CD4-positive, alpha-beta T cell (primary cell): ENCODE measurements at regions not wholly inside any gene's neighbourhood (a gene's known extent, or its start where the extent isn't known, plus 50 kb on each side); places are given as distances from the start of the nearest gene placed in this dataset.

Experiments used
- ATAC-seq: fragments of 200-7000 bp; cut with Tn5 transposase; one replicate; pipeline ENCODE4 v1.10.0; 2022; ENCODE audit warnings: mild to moderate bottlenecking; ENCODE audit not compliant: poor library complexity
- CTCF ChIA-PET: fragments of 350-600 bp; sonication (Branson Sonifier 250); formaldehyde crosslinking; loops from one replicate; lab custom pipeline; 2021; ENCODE audit warnings: antibody characterized with exemption, inconsistent platforms; lab: Charles Lee
- POLR2A ChIA-PET: fragments of 350-600 bp; sonication (Branson Sonifier 250); formaldehyde crosslinking; loops from one replicate; lab custom pipeline; 2021; ENCODE audit warnings: antibody characterized with exemption, inconsistent platforms; lab: Charles Lee
- DNase-seq, 14 experiments: peaks; one replicate each; pipeline ENCODE4 v3.0.0-alpha.2; 2013 to 2020; ENCODE audit warnings: mixed read lengths in 2 of 14
- H3K27ac ChIP-seq, 2 donors: one replicate each; pipeline versions ENCODE4 v1.5.1 to v1.7.0; 2013; ENCODE audit warnings: low read length in 2 of 2, low read depth in 1 of 2, mild to moderate bottlenecking in 1 of 2
- H3K27me3 ChIP-seq, 2 experiments: 1 replicate in 1 of 2; 2 replicates in 1 of 2; pipeline versions ENCODE4 v1.6.1 to v1.7.0; 2013; ENCODE audit warnings: low read length in 2 of 2, control low read depth in 1 of 2, mild to moderate bottlenecking in 1 of 2, moderate library complexity in 1 of 2; ENCODE audit not compliant: insufficient read depth in 2 of 2, control insufficient read depth in 1 of 2
- H3K36me3 ChIP-seq: one replicate; pipeline ENCODE4 v1.6.1; 2013; ENCODE audit warnings: low read length, control low read depth; ENCODE audit not compliant: insufficient read depth
- H3K4me1 ChIP-seq: one replicate; pipeline ENCODE4 v1.6.1; 2013; ENCODE audit warnings: low read length, control low read depth; ENCODE audit not compliant: insufficient read depth
- H3K4me3 ChIP-seq: one replicate; pipeline ENCODE4 v1.5.1; 2013; ENCODE audit warnings: mild to moderate bottlenecking, low read length, moderate library complexity
- H3K9me3 ChIP-seq, 2 experiments: 1 replicate in 1 of 2; 2 replicates in 1 of 2; pipeline versions ENCODE4 v1.6.1 to v1.7.0; 2013; ENCODE audit warnings: low read length in 2 of 2, mild to moderate bottlenecking in 2 of 2, control low read depth in 1 of 2, moderate library complexity in 1 of 2; ENCODE audit not compliant: control insufficient read depth in 1 of 2, insufficient read depth in 1 of 2
- H3K27ac Mint-ChIP-seq: one replicate; pipeline ENCODE4 v1.8.0; 2020; ENCODE audit warnings: mixed read lengths
- H3K27me3 Mint-ChIP-seq: one replicate; pipeline ENCODE4 v1.8.0; 2021; ENCODE audit warnings: mixed read lengths
- H3K36me3 Mint-ChIP-seq: one replicate; pipeline ENCODE4 v1.8.0; 2021; ENCODE audit warnings: low read depth, mixed read lengths
- H3K4me1 Mint-ChIP-seq: one replicate; pipeline ENCODE4 v1.8.0; 2021; ENCODE audit warnings: low read depth, mixed read lengths
- H3K4me3 Mint-ChIP-seq: one replicate; pipeline ENCODE4 v1.8.0; 2020; ENCODE audit warnings: mild to moderate bottlenecking, mixed read lengths
- H3K9me3 Mint-ChIP-seq: one replicate; pipeline ENCODE4 v1.8.0; 2020; ENCODE audit warnings: mixed read lengths
- CTCF ChIP-seq: fragments of 200-600 bp; IDR thresholded peaks from one replicate; pipeline ENCODE4 v1.8.0; 2022; ENCODE audit warnings: antibody characterized with exemption, mild to moderate bottlenecking
- intact Hi-C, 2 experiments: fragments of 100-400 bp; cut with DNase I in 1 of 2; cut with micrococcal nuclease in 1 of 2; formaldehyde crosslinking; loops; one replicate each; pipeline versions ENCODE4 v1.15.1 to v1.9.0; 2023 to 2025; cut with DNase I, micrococcal nuclease

GRCh38 chr7:121587435-121587834, 191.3 kb upstream of the FAM3C start:
- no peak for TF ChIP-seq CTCF
- Mint-ChIP-seq H3K27ac (no peak overlapping the region), H3K27me3 (peaks cover 17% of the 10 kb centered on the region), H3K4me3 (no peak overlapping the region), H3K9me3 (no peaks in the 10 kb centered on the region), H3K4me1 (no peaks in the 10 kb centered on the region), H3K36me3 (no peaks in the 10 kb centered on the region)
- H3K27ac ChIP-seq = no peak overlapping the region
- POLR2A ChIA-PET = no interaction called here
- ATAC-seq = no peak
- DNase-seq = no peak
- CTCF ChIA-PET = no interaction called here
- no peaks in the 10 kb centered on the region for H3K9me3 ChIP-seq
- H3K27me3 ChIP-seq = peaks cover 0 to 3% of the 10 kb centered on the region in 2 experiments
- H3K4me1 ChIP-seq = no peaks in the 10 kb centered on the region
- intact Hi-C loops = no loop called here
- H3K4me3 ChIP-seq = no peak overlapping the region
- H3K36me3 ChIP-seq = no peaks in the 10 kb centered on the region

- no peaks in the 10 kb centered on the region for H3K36me3 Mint-ChIP-seq
- DNase-seq (no peak), ATAC-seq (no peak)
- intact Hi-C loops = no loop called here
- H3K4me3 ChIP-seq = no peak overlapping the region
- no peaks in the 10 kb centered on the region for H3K9me3 Mint-ChIP-seq
- no peaks in the 10 kb centered on the region for H3K36me3 ChIP-seq
- peaks cover 43% of the 10 kb centered on the region for H3K27me3 Mint-ChIP-seq
- peaks cover 5 to 12% of the 10 kb centered on the region in 2 experiments for H3K27me3 ChIP-seq
- TF ChIP-seq CTCF = no peak
- no peak overlapping the region for H3K4me3 Mint-ChIP-seq
- H3K4me1 ChIP-seq = no peaks in the 10 kb centered on the region
- ChIA-PET POLR2A (no interaction called here), CTCF (no interaction called here)
- no peak overlapping the region for H3K27ac Mint-ChIP-seq
- H3K9me3 ChIP-seq = no peaks in the 10 kb centered on the region
- H3K27ac ChIP-seq = no peak overlapping the region
- H3K4me1 Mint-ChIP-seq = no peaks in the 10 kb centered on the region
Observed at GRCh38 chr7:121582258-121582657, 186.2 kb upstream of the FAM3C start.

- Histone ChIP-seq H3K27me3 (peaks cover 8 to 14% of the 10 kb centered on the region in 2 experiments), H3K27ac (no peak overlapping the region), H3K36me3 (no peaks in the 10 kb centered on the region), H3K9me3 (no peaks in the 10 kb centered on the region), H3K4me3 (no peak overlapping the region), H3K4me1 (no peaks in the 10 kb centered on the region)
- H3K27ac Mint-ChIP-seq = no peak overlapping the region
- intact Hi-C loops = no loop called here
- TF ChIP-seq CTCF = no peak
- DNase-seq (no peak), ATAC-seq (no peak)
- peaks cover 47% of the 10 kb centered on the region for H3K27me3 Mint-ChIP-seq
- POLR2A ChIA-PET = no interaction called here
- no peaks in the 10 kb centered on the region for H3K36me3 Mint-ChIP-seq
- no peaks in the 10 kb centered on the region for H3K9me3 Mint-ChIP-seq
- CTCF ChIA-PET = no interaction called here
- no peak overlapping the region for H3K4me3 Mint-ChIP-seq
- H3K4me1 Mint-ChIP-seq = no peaks in the 10 kb centered on the region
Observed at GRCh38 chr7:121579639-121580038, 183.5 kb upstream of the FAM3C start.
